HEK293 (cell line): ENCODE measurements at regions not wholly inside any gene's neighbourhood (a gene's known extent, or its start where the extent isn't known, plus 50 kb on each side); places are given as distances from the start of the nearest gene placed in this dataset.

Experiments
- CTCF ChIA-PET: fragments of 350-600 bp; formaldehyde crosslinking; extraction: SDS; loops from one replicate; lab custom pipeline; 2021; ENCODE audit warnings: antibody characterized with exemption; lab: Yijun Ruan, JAX
- POLR2A ChIA-PET: fragments of 300-600 bp; formaldehyde crosslinking; extraction: SDS; loops from one replicate; lab custom pipeline; 2020; ENCODE audit warnings: antibody characterized with exemption, inconsistent platforms; lab: Yijun Ruan, JAX
- H3K27ac ChIP-seq: fragments of 200-500 bp; sonication (Bioruptor generic); 2 replicates; pipeline ENCODE4 v1.5.1; 2014; ENCODE audit warnings: low read depth, low read length, control low read depth, inconsistent platforms; ENCODE audit errors: extremely low read depth
- H3K36me3 ChIP-seq, 2 experiments: fragments of 200-500 bp in 1 of 2; sonication (Bioruptor generic) in 1 of 2; 1 replicate in 1 of 2; 2 replicates in 1 of 2; pipeline ENCODE4 v1.5.1; 2014 to 2017; ENCODE audit warnings: inconsistent platforms in 2 of 2, low read length in 2 of 2; ENCODE audit not compliant: control insufficient read depth in 2 of 2, insufficient read depth in 1 of 2
- H3K4me1 ChIP-seq: fragments of 200-500 bp; sonication (Bioruptor generic); 2 replicates; pipeline ENCODE4 v1.5.1; 2014; ENCODE audit warnings: mild to moderate bottlenecking, low read length, inconsistent platforms; ENCODE audit not compliant: control insufficient read depth, insufficient read depth
- H3K4me3 ChIP-seq: 2 replicates; pipeline ENCODE4 v1.5.1; 2011; ENCODE audit warnings: low read depth, mild to moderate bottlenecking, control low read depth, low read length, moderate library complexity
- H3K9me3 ChIP-seq: fragments of 200-500 bp; sonication (Bioruptor generic); 2 replicates; pipeline ENCODE4 v1.5.1; 2014; ENCODE audit warnings: low read depth, low read length, inconsistent platforms; ENCODE audit not compliant: control insufficient read depth, insufficient read depth
- KLF17 ChIP-seq: fragments of 450-650 bp; formaldehyde crosslinking; IDR thresholded peaks from 2 replicates; pipeline ENCODE4 v1.5.1; 2016; ENCODE audit warnings: missing biosample characterization, missing genetic modification characterization
- OVOL3 ChIP-seq: fragments of 450-650 bp; formaldehyde crosslinking; IDR thresholded peaks from 2 replicates; pipeline ENCODE4 v1.5.1; 2016; ENCODE audit warnings: missing biosample characterization, missing genetic modification characterization
- SCRT2 ChIP-seq: fragments of 450-650 bp; formaldehyde crosslinking; IDR thresholded peaks from 2 replicates; pipeline ENCODE4 v1.5.1; 2016; ENCODE audit warnings: missing biosample characterization, missing genetic modification characterization
- SETDB1 ChIP-seq: IDR thresholded peaks from one replicate; pipeline ENCODE4 v1.6.1; 2017; ENCODE audit warnings: mild to moderate bottlenecking, low read length, moderate library complexity, mixed read lengths; ENCODE audit not compliant: insufficient read length
- ZBTB10 ChIP-seq: fragments of 450-650 bp; formaldehyde crosslinking; IDR thresholded peaks from 2 replicates; pipeline ENCODE4 v1.5.1; 2016; ENCODE audit warnings: missing biosample characterization, missing genetic modification characterization
- ZBTB11 ChIP-seq: fragments of 450-650 bp; formaldehyde crosslinking; conservative IDR thresholded peaks from 2 replicates; pipeline ENCODE4 v1.5.1; 2016; ENCODE audit warnings: low read depth, missing biosample characterization, missing genetic modification characterization
- ZBTB49 ChIP-seq: fragments of 450-650 bp; formaldehyde crosslinking; IDR thresholded peaks from 2 replicates; pipeline ENCODE4 v1.5.1; 2016; ENCODE audit warnings: missing biosample characterization, missing genetic modification characterization, low read depth
- ZNF211 ChIP-seq: fragments of 450-650 bp; formaldehyde crosslinking; IDR thresholded peaks from 2 replicates; pipeline ENCODE4 v1.5.1; 2016; ENCODE audit warnings: low read depth, missing biosample characterization, missing genetic modification characterization
- ZNF214 ChIP-seq: fragments of 450-650 bp; formaldehyde crosslinking; IDR thresholded peaks from 2 replicates; pipeline ENCODE4 v1.5.1; 2017; ENCODE audit warnings: missing biosample characterization, mild to moderate bottlenecking, missing genetic modification characterization, borderline replicate concordance
- ZNF26 ChIP-seq: fragments of 450-650 bp; formaldehyde crosslinking; IDR thresholded peaks from 2 replicates; pipeline ENCODE4 v1.5.1; 2016; ENCODE audit warnings: missing biosample characterization, missing genetic modification characterization
- ZNF292 ChIP-seq: fragments of 450-650 bp; formaldehyde crosslinking; IDR thresholded peaks from 2 replicates; pipeline ENCODE4 v1.5.1; 2016; ENCODE audit warnings: low read depth, missing biosample characterization, missing genetic modification characterization, borderline replicate concordance
- ZNF391 ChIP-seq: fragments of 450-650 bp; formaldehyde crosslinking; IDR thresholded peaks from 2 replicates; pipeline ENCODE4 v1.5.1; 2016; ENCODE audit warnings: low read depth, missing biosample characterization, missing genetic modification characterization, borderline replicate concordance
- ZNF404 ChIP-seq: fragments of 450-650 bp; formaldehyde crosslinking; IDR thresholded peaks from 2 replicates; pipeline ENCODE4 v1.5.1; 2017; ENCODE audit warnings: missing biosample characterization, missing genetic modification characterization
- ZNF416 ChIP-seq: fragments of 450-650 bp; formaldehyde crosslinking; IDR thresholded peaks from 2 replicates; pipeline ENCODE4 v1.5.1; 2016; ENCODE audit warnings: missing biosample characterization, missing genetic modification characterization
- ZNF514 ChIP-seq: fragments of 450-650 bp; formaldehyde crosslinking; IDR thresholded peaks from 2 replicates; pipeline ENCODE4 v1.5.1; 2016; ENCODE audit warnings: missing biosample characterization, missing genetic modification characterization
- ZNF549 ChIP-seq: fragments of 450-650 bp; IDR thresholded peaks from 2 replicates; pipeline ENCODE4 v1.5.1; 2018; ENCODE audit warnings: missing biosample characterization, missing genetic modification characterization, mild to moderate bottlenecking, inconsistent platforms, moderate library complexity
- ZNF561 ChIP-seq: fragments of 450-650 bp; IDR thresholded peaks from 2 replicates; pipeline ENCODE4 v1.5.1; 2018; ENCODE audit warnings: missing biosample characterization, missing genetic modification characterization, borderline replicate concordance
- ZNF585B ChIP-seq: fragments of 450-650 bp; formaldehyde crosslinking; IDR thresholded peaks from 2 replicates; pipeline ENCODE4 v1.5.1; 2016; ENCODE audit warnings: missing biosample characterization, missing genetic modification characterization
- ZNF621 ChIP-seq: fragments of 450-650 bp; formaldehyde crosslinking; IDR thresholded peaks from 2 replicates; pipeline ENCODE4 v1.5.1; 2017; ENCODE audit warnings: missing biosample characterization, missing genetic modification characterization
- ZNF624 ChIP-seq: fragments of 450-650 bp; formaldehyde crosslinking; IDR thresholded peaks from 2 replicates; pipeline ENCODE4 v1.5.1; 2017; ENCODE audit warnings: missing biosample characterization, missing genetic modification characterization
- ZNF660 ChIP-seq: fragments of 450-650 bp; IDR thresholded peaks from 2 replicates; pipeline ENCODE4 v1.5.1; 2018; ENCODE audit warnings: missing biosample characterization, mild to moderate bottlenecking, missing genetic modification characterization
- ZNF677 ChIP-seq: fragments of 450-650 bp; IDR thresholded peaks from 2 replicates; pipeline ENCODE4 v1.5.0; 2018; ENCODE audit warnings: missing biosample characterization, mild to moderate bottlenecking, missing genetic modification characterization, moderate library complexity
- ZNF76 ChIP-seq: fragments of 450-650 bp; formaldehyde crosslinking; IDR thresholded peaks from 2 replicates; pipeline ENCODE4; 2016; ENCODE audit warnings: low read depth, missing biosample characterization, missing genetic modification characterization, borderline replicate concordance
- ZNF768 ChIP-seq: fragments of 450-650 bp; formaldehyde crosslinking; IDR thresholded peaks from 2 replicates; pipeline ENCODE4 v1.5.1; 2018; ENCODE audit warnings: missing biosample characterization, mild to moderate bottlenecking, missing genetic modification characterization
- ZNF785 ChIP-seq: fragments of 450-650 bp; formaldehyde crosslinking; IDR thresholded peaks from 2 replicates; pipeline ENCODE4 v1.5.1; 2016; ENCODE audit warnings: missing biosample characterization, missing genetic modification characterization
- ZNF792 ChIP-seq: fragments of 450-650 bp; formaldehyde crosslinking; IDR thresholded peaks from 2 replicates; pipeline ENCODE4 v1.5.1; 2016; ENCODE audit warnings: missing biosample characterization, missing genetic modification characterization

- Histone ChIP-seq H3K4me3 (no peak overlapping the region), H3K4me1 (no peaks in the 10 kb centered on the region), H3K9me3 (no peaks in the 10 kb centered on the region), H3K36me3 (no peaks in the 10 kb centered on the region), H3K27ac (no peak overlapping the region)
- POLR2A ChIA-PET, result no interaction called here
- TF ChIP-seq SETDB1, result no peak
- TF ChIP-seq ZBTB10, result no peak
- TF ChIP-seq ZNF677 (tag by site-specific recombination), result no peak
- no peak for TF ChIP-seq ZNF768 (tag by site-specific recombination)
- TF ChIP-seq ZNF792 (tag by site-specific recombination), result no peak
- TF ChIP-seq ZNF214 (tag by site-specific recombination), result no peak
- no peak for TF ChIP-seq ZNF549 (tag by site-specific recombination)
- no peak for TF ChIP-seq ZNF785 (tag by site-specific recombination)
- no peak for TF ChIP-seq ZNF292 (tag by site-specific recombination)
- TF ChIP-seq OVOL3 (tag by site-specific recombination), result no peak
- no peak for TF ChIP-seq ZNF76 (tag by site-specific recombination)
- no peak for TF ChIP-seq ZNF621 (tag by site-specific recombination)
- TF ChIP-seq ZBTB11, result no peak
- no peak for TF ChIP-seq ZNF404 (tag by site-specific recombination)
- no peak for TF ChIP-seq ZNF624
- no peak for TF ChIP-seq ZBTB49 (tag by site-specific recombination)
- CTCF ChIA-PET, result interaction anchor here (0.6 kb wide), 1 partner anchor 30 kb away, joined by 5 read pairs; no protein-coding TSS in a partner anchor
Observed at GRCh38 chr5:57540823-57541222, 58.2 kb upstream of the ACTBL2 start.

- POLR2A ChIA-PET, result interaction anchor here (0.9 kb wide), 1 partner anchor 98 kb away, joined by 3 read pairs; no protein-coding TSS in a partner anchor
- Histone ChIP-seq H3K36me3 (no peaks in the 10 kb centered on the region), H3K27ac (no peak overlapping the region), H3K9me3 (no peaks in the 10 kb centered on the region), H3K4me1 (no peaks in the 10 kb centered on the region), H3K4me3 (no peak overlapping the region)
- CTCF ChIA-PET, result interaction anchor here (0.6 kb wide), 1 partner anchor 329 kb away, joined by 5 read pairs; no protein-coding TSS in a partner anchor
- TF ChIP-seq KLF17 (tag by site-specific recombination), result no peak
- no peak for TF ChIP-seq SCRT2
- TF ChIP-seq ZNF585B (tag by site-specific recombination), result no peak
- TF ChIP-seq ZNF514 (tag by site-specific recombination), result no peak
- TF ChIP-seq ZNF211 (tag by site-specific recombination), result no peak
- TF ChIP-seq ZNF416 (tag by site-specific recombination), result no peak
- no peak for TF ChIP-seq ZNF391 (tag by site-specific recombination)
- no peak for TF ChIP-seq ZNF561
- TF ChIP-seq ZNF26, result no peak
- no peak for TF ChIP-seq ZNF660 (tag by site-specific recombination)
Observed at GRCh38 chr5:57539281-57539701, 56.7 kb upstream of the ACTBL2 start.
